Right atrium auricular region (tissue), 2 donors: ENCODE measurements at regions not wholly inside any gene's neighbourhood (a gene's known extent, or its start where the extent isn't known, plus 50 kb on each side); places are given as distances from the start of the nearest gene placed in this dataset.

Source experiments
- DNase-seq: peaks from one replicate; pipeline ENCODE4 v3.0.0-alpha.2; 2019; ENCODE audit warnings: low spot score
- H3K27ac ChIP-seq, 2 donors: fragments of 200-600 bp; sonication (generic); 1 replicate in 1 of 2; 2 replicates in 1 of 2; pipeline ENCODE4 v1.5.1; 2016 to 2019
- H3K27me3 ChIP-seq, 2 donors: fragments of 200-600 bp; sonication (generic); one replicate each; pipeline versions ENCODE4 v1.5.1 to v1.6.0; 2017 to 2019
- H3K36me3 ChIP-seq: fragments of 200-600 bp; sonication (generic); one replicate; pipeline ENCODE4 v1.5.1; 2016
- H3K4me1 ChIP-seq, 2 donors: fragments of 200-600 bp; sonication (generic); one replicate each; pipeline versions ENCODE4 v1.5.1 to v1.6.0; 2017 to 2019
- H3K4me3 ChIP-seq, 2 donors: fragments of 200-600 bp; sonication (generic); 1 replicate in 1 of 2; 2 replicates in 1 of 2; pipeline ENCODE4 v1.5.1; 2017 to 2019; ENCODE audit warnings: mild to moderate bottlenecking in 1 of 2, moderate library complexity in 1 of 2
- H3K9me3 ChIP-seq, 2 donors: fragments of 200-600 bp; sonication (generic); one replicate each; pipeline ENCODE4 v1.5.1; 2019
- CTCF ChIP-seq, 2 donors: fragments of 200-600 bp; sonication (generic); IDR thresholded peaks; one replicate each; pipeline ENCODE4 v1.5.1; 2019; ENCODE audit warnings: antibody characterized with exemption in 2 of 2

GRCh38 chr9:2337627-2338026 lies 284.0 kb upstream of the VLDLR start:
- H3K4me3 ChIP-seq = no peak overlapping the region

GRCh38 chr9:2338777-2339365 lies 282.7 kb upstream of the VLDLR start:
- Histone ChIP-seq H3K36me3 (no peaks in the 10 kb centered on the region), H3K4me1 (no peaks in the 10 kb centered on the region), H3K27me3 (no peaks in the 10 kb centered on the region), H3K4me3 (no peak overlapping the region), H3K9me3 (no peaks in the 10 kb centered on the region), H3K27ac (no peak overlapping the region)
- no peak for DNase-seq
- TF ChIP-seq CTCF (IDR thresholded peaks at IDR 0.05) = no peak

More at GRCh38 chr9:2337627-2338026, 284.0 kb upstream of the VLDLR start:
- H3K9me3 ChIP-seq = no peaks in the 10 kb centered on the region
- H3K27me3 ChIP-seq = no peaks in the 10 kb centered on the region
- no peak for TF ChIP-seq CTCF (IDR thresholded peaks at IDR 0.05)
- H3K4me1 ChIP-seq = no peaks in the 10 kb centered on the region
- no peak overlapping the region for H3K27ac ChIP-seq
- no peak for DNase-seq
- H3K36me3 ChIP-seq = no peaks in the 10 kb centered on the region

GRCh38 chr9:2339416-2339815 lies 282.2 kb upstream of the VLDLR start:
- H3K27me3 ChIP-seq = no peaks in the 10 kb centered on the region
- H3K4me3 ChIP-seq = no peak overlapping the region
- no peaks in the 10 kb centered on the region for H3K9me3 ChIP-seq
- no peak for TF ChIP-seq CTCF (IDR thresholded peaks at IDR 0.05)
- H3K36me3 ChIP-seq = no peaks in the 10 kb centered on the region
- DNase-seq = no peak
- H3K27ac ChIP-seq = no peak overlapping the region
- H3K4me1 ChIP-seq = no peaks in the 10 kb centered on the region

- no peak for DNase-seq
- no peak for TF ChIP-seq CTCF (IDR thresholded peaks at IDR 0.05)
- H3K27ac ChIP-seq = no peak overlapping the region
Observed at GRCh38 chr9:2340046-2340760, 281.4 kb upstream of the VLDLR start.

GRCh38 chr9:2341126-2341525 lies 280.5 kb upstream of the VLDLR start:
- no peak overlapping the region for H3K27ac ChIP-seq
- H3K4me1 ChIP-seq = peaks cover 0 to 4% of the 10 kb centered on the region in 2 donors
- H3K9me3 ChIP-seq = no peaks in the 10 kb centered on the region
- no peak for TF ChIP-seq CTCF (IDR thresholded peaks at IDR 0.05)
- H3K27me3 ChIP-seq = no peaks in the 10 kb centered on the region
- no peak for DNase-seq
- H3K4me3 ChIP-seq = no peak overlapping the region
- no peaks in the 10 kb centered on the region for H3K36me3 ChIP-seq

More at GRCh38 chr9:2340046-2340760, 281.4 kb upstream of the VLDLR start:
- Histone ChIP-seq H3K4me1 (peaks cover 0 to 3% of the 10 kb centered on the region in 2 donors), H3K27me3 (no peaks in the 10 kb centered on the region), H3K4me3 (no peak overlapping the region), H3K36me3 (no peaks in the 10 kb centered on the region), H3K9me3 (no peaks in the 10 kb centered on the region)
